ENCODE measurements at regions not wholly inside any gene's neighbourhood (a gene's known extent, or its start where the extent isn't known, plus 50 kb on each side); places are given as distances from the start of the nearest gene placed in this dataset.

DNA sequence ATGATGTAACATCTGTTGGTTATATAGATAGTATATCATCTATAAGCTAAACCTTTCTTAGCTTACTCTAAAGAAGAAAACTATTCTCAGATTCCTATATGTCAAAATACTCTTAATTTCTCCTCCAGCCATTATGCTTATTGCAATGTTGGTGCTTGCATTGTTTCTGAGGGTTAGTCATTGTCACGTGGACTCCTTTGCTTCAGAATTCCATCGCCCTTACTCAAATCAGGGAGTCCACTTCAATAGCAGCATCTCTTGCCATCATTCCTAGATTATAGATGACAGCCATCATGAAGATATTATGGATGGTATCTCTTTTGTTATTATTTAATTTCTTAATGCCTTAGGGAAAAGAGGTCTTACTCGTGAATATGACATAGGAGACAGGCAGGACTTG lies 776.1 kb downstream of the TENT5A start:
- Mint-ChIP-seq H3K4me3 (ENCODE audit: low read depth) (no peak overlapping the region), H3K27me3 (no peaks in the 10 kb centered on the region), H3K27ac (no peak overlapping the region), H3K36me3 (ENCODE audit: insufficient read depth) (no peaks in the 10 kb centered on the region), H3K9me3 (ENCODE audit: low read depth) (peaks cover 3% of the 10 kb centered on the region), H3K4me1 (ENCODE audit: low read depth) (no peaks in the 10 kb centered on the region)
- no peak for DNase-seq (ENCODE audit: low spot score, unreplicated experiment)
- TF ChIP-seq, protein P1, sequence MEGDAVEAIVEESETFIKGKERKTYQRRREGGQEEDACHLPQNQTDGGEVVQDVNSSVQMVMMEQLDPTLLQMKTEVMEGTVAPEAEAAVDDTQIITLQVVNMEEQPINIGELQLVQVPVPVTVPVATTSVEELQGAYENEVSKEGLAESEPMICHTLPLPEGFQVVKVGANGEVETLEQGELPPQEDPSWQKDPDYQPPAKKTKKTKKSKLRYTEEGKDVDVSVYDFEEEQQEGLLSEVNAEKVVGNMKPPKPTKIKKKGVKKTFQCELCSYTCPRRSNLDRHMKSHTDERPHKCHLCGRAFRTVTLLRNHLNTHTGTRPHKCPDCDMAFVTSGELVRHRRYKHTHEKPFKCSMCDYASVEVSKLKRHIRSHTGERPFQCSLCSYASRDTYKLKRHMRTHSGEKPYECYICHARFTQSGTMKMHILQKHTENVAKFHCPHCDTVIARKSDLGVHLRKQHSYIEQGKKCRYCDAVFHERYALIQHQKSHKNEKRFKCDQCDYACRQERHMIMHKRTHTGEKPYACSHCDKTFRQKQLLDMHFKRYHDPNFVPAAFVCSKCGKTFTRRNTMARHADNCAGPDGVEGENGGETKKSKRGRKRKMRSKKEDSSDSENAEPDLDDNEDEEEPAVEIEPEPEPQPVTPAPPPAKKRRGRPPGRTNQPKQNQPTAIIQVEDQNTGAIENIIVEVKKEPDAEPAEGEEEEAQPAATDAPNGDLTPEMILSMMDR (IDR thresholded peaks at IDR 0.05; ENCODE audit: unreplicated experiment), result no peak

DNA sequence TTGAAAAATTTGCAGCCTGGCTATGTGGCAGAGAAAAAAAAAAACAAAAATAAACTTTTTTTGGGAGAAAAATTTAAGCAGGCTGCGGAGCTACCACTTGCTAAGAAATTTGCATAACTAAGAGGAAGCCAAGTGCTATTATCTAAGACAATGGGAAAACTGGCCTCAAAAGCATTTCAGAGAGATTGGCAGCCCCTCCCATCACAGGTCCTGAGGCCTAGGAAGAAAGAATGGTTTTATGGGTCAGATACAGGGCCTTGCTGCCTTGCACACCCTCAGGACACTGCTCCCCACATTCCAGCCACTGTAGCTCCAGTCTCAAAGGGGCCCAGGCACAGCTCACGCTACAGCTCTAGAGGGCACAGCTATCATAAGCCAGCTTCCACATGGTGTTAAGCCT lies 777.9 kb downstream of the TENT5A start:
- Mint-ChIP-seq H3K4me1 (ENCODE audit: low read depth) (no peaks in the 10 kb centered on the region), H3K27me3 (no peaks in the 10 kb centered on the region)

DNA sequence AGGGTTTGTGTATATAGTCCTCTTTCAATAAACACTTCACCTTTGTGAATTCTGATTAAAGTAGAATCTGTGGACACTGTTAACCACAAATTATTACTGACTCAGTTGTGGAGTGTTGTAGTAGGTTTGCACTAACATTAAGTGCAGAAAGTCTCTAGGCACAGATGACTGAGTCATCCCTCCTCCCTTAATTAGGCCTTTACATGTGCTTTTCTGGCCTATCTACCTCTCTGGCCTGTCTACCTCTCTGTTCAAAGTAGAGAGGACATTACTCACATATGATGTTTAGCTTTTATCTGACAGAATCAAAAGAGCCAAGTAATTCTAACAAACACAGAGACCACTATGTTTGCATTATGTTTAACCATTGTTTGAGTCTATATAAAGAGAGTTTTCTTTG lies 783.0 kb downstream of the TENT5A start:
- DNase-seq (ENCODE audit: low spot score, unreplicated experiment), result no peak
- Mint-ChIP-seq H3K4me3 (ENCODE audit: low read depth) (no peak overlapping the region), H3K27ac (no peak overlapping the region), H3K27me3 (no peaks in the 10 kb centered on the region), H3K4me1 (ENCODE audit: low read depth) (no peaks in the 10 kb centered on the region), H3K36me3 (ENCODE audit: insufficient read depth) (no peaks in the 10 kb centered on the region), H3K9me3 (ENCODE audit: low read depth) (no peaks in the 10 kb centered on the region)
- TF ChIP-seq, protein P1 (IDR thresholded peaks at IDR 0.05; ENCODE audit: unreplicated experiment), result no peak

More for the DNA sequence above, 777.9 kb downstream of the TENT5A start:
- Mint-ChIP-seq H3K36me3 (ENCODE audit: insufficient read depth) (no peaks in the 10 kb centered on the region), H3K9me3 (ENCODE audit: low read depth) (no peaks in the 10 kb centered on the region), H3K27ac (no peak overlapping the region), H3K4me3 (ENCODE audit: low read depth) (no peak overlapping the region)
- no peak for DNase-seq (ENCODE audit: low spot score, unreplicated experiment)
- TF ChIP-seq, protein P1 (IDR thresholded peaks at IDR 0.05; ENCODE audit: unreplicated experiment), result no peak

DNA sequence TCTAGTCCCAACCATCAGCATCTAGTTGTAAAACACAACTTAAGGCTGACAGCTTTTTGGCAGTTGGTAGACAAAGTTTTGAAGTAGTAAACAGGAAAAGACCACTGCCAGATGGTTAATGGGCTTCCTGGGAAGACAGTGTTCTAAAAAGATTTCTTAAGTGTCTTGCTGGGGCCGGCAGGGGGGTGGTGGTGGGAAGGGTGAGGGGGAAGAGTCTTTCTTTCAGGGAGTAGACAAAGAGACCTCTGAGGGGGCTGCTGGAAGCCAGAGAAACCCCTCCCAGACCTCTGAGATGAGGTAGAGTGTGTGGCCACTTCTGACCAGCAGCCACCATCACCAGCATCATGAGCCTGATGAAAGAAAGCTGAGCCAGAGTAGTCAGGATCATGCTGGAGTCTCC lies 784.9 kb downstream of the TENT5A start:
- Mint-ChIP-seq H3K4me1 (ENCODE audit: low read depth) (no peaks in the 10 kb centered on the region), H3K36me3 (ENCODE audit: insufficient read depth) (no peaks in the 10 kb centered on the region), H3K9me3 (ENCODE audit: low read depth) (no peaks in the 10 kb centered on the region), H3K4me3 (ENCODE audit: low read depth) (no peak overlapping the region), H3K27ac (no peak overlapping the region), H3K27me3 (no peaks in the 10 kb centered on the region)
- TF ChIP-seq, protein P1 (IDR thresholded peaks at IDR 0.05; ENCODE audit: unreplicated experiment), result no peak
- no peak for DNase-seq (ENCODE audit: low spot score, unreplicated experiment)

DNA sequence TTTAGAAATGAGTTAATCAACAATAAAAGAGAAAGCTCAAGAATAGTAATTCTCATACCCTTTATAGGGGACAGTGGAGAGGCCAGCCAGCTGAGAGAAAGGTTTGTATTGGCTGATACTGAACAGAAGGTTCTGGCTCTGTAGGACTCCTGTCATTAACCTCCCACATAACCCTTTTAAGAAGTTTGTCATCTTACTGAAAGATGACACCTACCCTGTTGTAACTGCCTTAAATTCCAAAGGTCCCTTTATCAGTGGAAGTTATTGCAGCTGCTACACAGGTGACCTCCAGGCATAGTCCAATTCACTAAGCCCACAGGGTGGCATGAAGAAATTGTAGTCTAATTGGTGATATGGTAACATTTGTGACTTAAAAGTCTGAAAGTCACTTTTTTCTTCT lies 790.1 kb downstream of the TENT5A start:
- no peaks in the 10 kb centered on the region for H3K27me3 Mint-ChIP-seq
- no peak for DNase-seq (ENCODE audit: low spot score, unreplicated experiment)
- TF ChIP-seq, protein P1 (IDR thresholded peaks at IDR 0.05; ENCODE audit: unreplicated experiment), result no peak
- no peaks in the 10 kb centered on the region for H3K36me3 Mint-ChIP-seq (ENCODE audit: insufficient read depth)
- H3K27ac Mint-ChIP-seq, result no peak overlapping the region
- no peak overlapping the region for H3K4me3 Mint-ChIP-seq (ENCODE audit: low read depth)
- H3K4me1 Mint-ChIP-seq (ENCODE audit: low read depth), result peaks cover 7% of the 10 kb centered on the region
- H3K9me3 Mint-ChIP-seq (ENCODE audit: low read depth), result peaks cover 4% of the 10 kb centered on the region
